ENCODE measurements at regions not wholly inside any gene's neighbourhood (a gene's known extent, or its start where the extent isn't known, plus 50 kb on each side); places are given as distances from the start of the nearest gene placed in this dataset.

GRCh38 chr1:244969355-244970235 lies 105.3 kb upstream of the HNRNPU start:
- TF ChIP-seq, protein P1, sequence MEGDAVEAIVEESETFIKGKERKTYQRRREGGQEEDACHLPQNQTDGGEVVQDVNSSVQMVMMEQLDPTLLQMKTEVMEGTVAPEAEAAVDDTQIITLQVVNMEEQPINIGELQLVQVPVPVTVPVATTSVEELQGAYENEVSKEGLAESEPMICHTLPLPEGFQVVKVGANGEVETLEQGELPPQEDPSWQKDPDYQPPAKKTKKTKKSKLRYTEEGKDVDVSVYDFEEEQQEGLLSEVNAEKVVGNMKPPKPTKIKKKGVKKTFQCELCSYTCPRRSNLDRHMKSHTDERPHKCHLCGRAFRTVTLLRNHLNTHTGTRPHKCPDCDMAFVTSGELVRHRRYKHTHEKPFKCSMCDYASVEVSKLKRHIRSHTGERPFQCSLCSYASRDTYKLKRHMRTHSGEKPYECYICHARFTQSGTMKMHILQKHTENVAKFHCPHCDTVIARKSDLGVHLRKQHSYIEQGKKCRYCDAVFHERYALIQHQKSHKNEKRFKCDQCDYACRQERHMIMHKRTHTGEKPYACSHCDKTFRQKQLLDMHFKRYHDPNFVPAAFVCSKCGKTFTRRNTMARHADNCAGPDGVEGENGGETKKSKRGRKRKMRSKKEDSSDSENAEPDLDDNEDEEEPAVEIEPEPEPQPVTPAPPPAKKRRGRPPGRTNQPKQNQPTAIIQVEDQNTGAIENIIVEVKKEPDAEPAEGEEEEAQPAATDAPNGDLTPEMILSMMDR (conservative IDR thresholded peaks at IDR 0.05): no peak
- peak; percentile 92 for TF ChIP-seq ZFX (IDR thresholded peaks at IDR 0.05)
- peak overlapping the region; percentile 95 for H3K27ac ChIP-seq

DNA sequence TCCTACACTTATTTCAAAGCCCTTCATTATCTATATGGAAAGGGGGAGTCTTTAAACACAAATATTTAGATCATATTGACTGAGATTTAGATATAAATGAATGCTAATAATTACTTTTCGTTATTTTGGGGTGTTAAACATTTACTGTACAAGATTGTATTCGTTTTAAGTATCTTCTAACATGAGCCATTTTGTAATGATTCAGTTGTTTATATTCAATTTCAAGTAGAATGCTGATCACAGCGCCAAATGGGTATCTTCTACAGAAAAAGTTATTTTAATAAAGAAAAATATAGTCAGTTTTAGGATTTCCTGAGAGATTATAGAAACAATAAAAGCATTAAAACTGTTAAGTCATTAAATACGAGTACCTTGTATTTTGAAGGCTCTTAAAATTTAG lies 104.5 kb upstream of the HNRNPU start:
- no peak for TF ChIP-seq ZFX (IDR thresholded peaks at IDR 0.05)
- TF ChIP-seq, protein P1 (conservative IDR thresholded peaks at IDR 0.05): no peak
- peak overlapping the region; percentile 43 for H3K27ac ChIP-seq

DNA sequence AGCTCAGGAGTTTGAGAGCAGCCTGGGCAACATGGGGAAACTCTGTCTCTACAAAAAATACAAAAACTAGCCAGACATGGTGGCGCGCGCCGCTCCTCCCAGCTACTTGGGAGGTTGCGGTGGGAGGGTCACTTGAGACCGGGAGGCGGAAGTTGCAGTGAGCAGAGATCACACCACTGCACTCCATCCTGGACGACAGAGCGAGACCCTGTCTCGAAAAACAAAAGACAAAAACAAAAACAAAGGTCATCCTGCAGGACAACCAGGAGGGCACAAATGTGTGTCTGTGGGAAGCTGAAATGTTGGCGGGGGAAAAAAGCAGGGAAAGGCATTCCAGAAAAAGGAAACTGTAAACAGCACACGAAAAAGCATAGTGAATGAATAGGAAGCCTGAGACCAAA lies 104.1 kb upstream of the HNRNPU start:
- peak overlapping the region; percentile 43 for H3K27ac ChIP-seq
- TF ChIP-seq, protein P1 (conservative IDR thresholded peaks at IDR 0.05): no peak

DNA sequence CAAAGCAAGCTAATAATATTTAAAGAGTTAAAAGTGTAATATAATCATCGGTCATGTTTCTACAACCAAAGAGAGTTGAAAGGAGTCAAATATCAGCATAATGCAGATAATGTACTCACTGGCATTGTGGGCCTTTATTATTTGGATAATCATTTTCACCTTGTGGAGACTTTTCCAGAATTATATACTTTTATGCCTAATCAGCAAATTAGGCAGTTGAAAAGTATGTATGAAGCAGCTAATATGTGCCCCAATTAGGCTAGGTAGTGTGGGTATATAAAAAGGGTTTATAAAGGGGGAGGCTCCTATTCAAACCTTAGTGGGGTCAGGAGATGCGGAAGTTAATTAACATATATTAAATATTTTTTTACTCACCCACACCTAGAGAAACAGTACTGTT lies 102.8 kb upstream of the HNRNPU start:
- TF ChIP-seq ZFX (IDR thresholded peaks at IDR 0.05): no peak
- TF ChIP-seq, protein P1 (conservative IDR thresholded peaks at IDR 0.05): no peak
- H3K27ac ChIP-seq: no peak overlapping the region

- no peak overlapping the region for H3K27ac ChIP-seq
- TF ChIP-seq ZFX (IDR thresholded peaks at IDR 0.05): no peak
- TF ChIP-seq, protein P1 (conservative IDR thresholded peaks at IDR 0.05): no peak
Observed at GRCh38 chr1:244965185-244966030, 101.1 kb upstream of the HNRNPU start.

- TF ChIP-seq ZFX (IDR thresholded peaks at IDR 0.05): no peak
- TF ChIP-seq, protein P1 (conservative IDR thresholded peaks at IDR 0.05): no peak
- H3K27ac ChIP-seq: no peak overlapping the region
Observed at GRCh38 chr1:244964112-244964971, 100.0 kb upstream of the HNRNPU start.

All from C4-2B (cell line).